ENCODE measurements at regions not wholly inside any gene's neighbourhood (a gene's known extent, or its start where the extent isn't known, plus 50 kb on each side); places are given as distances from the start of the nearest gene placed in this dataset.
"Not testable (repeated sequence)": the region's sequence is repeated elsewhere in the genome, so short reads cannot be mapped to it uniquely, and the experiment has no call there.

- peaks cover 0 to 5% of the 10 kb centered on the region in 2 donors for H3K27me3 ChIP-seq
- intact Hi-C loops (cut with DNase I; ENCODE audit: low total_unique reads), result loop anchor here (10.0 kb wide), 1 partner anchor 1548 kb away; no protein-coding TSS in a partner anchor
Measured at GRCh38 chr17:73912373-73912746, 268.1 kb upstream of the SDK2 start.

GRCh38 chr17:73914536-73915274 is 270.5 kb upstream of the SDK2 start:
- Histone ChIP-seq H3K9me3 (peaks cover 0 to 12% (median 4%) of the 10 kb centered on the region in 3 donors), H3K36me3 (no peaks in the 10 kb centered on the region), H3K4me1 (no peaks in the 10 kb centered on the region), H3K27me3 (no peaks in the 10 kb centered on the region), H3K4me3 (no peak overlapping the region), H3K27ac (no peak overlapping the region)
- no peak for DNase-seq
- no peak for TF ChIP-seq CTCF (IDR thresholded peaks at IDR 0.05)
- intact Hi-C loops (cut with DNase I; ENCODE audit: low total_unique reads), result loop anchor here (10.0 kb wide), 1 partner anchor 1550 kb away; no protein-coding TSS in a partner anchor

More at GRCh38 chr17:73912373-73912746, 268.1 kb upstream of the SDK2 start:
- no peak for TF ChIP-seq CTCF (IDR thresholded peaks at IDR 0.05)
- Histone ChIP-seq H3K9me3 (peaks cover 0 to 12% (median 4%) of the 10 kb centered on the region in 3 donors), H3K4me3 (no peak overlapping the region), H3K36me3 (no peaks in the 10 kb centered on the region), H3K4me1 (no peaks in the 10 kb centered on the region), H3K27ac (no peak overlapping the region)
- no peak for DNase-seq

GRCh38 chr17:73919033-73919432 is 274.8 kb upstream of the SDK2 start:
- H3K27me3 ChIP-seq, DNase-seq, H3K36me3 ChIP-seq, H3K4me3 ChIP-seq, H3K27ac ChIP-seq, H3K4me1 ChIP-seq: not testable (repeated sequence)
- H3K9me3 ChIP-seq, result peaks cover 0 to 21% (median 5%) of the 10 kb centered on the region in 3 donors
- intact Hi-C loops (cut with DNase I; ENCODE audit: low total_unique reads), result loop anchor here (10.0 kb wide), 1 partner anchor 1554 kb away; no protein-coding TSS in a partner anchor

- no peak for TF ChIP-seq CTCF (IDR thresholded peaks at IDR 0.05)
- H3K4me3 ChIP-seq, result no peak overlapping the region
- intact Hi-C loops (cut with DNase I; ENCODE audit: low total_unique reads), result no loop called here
- peaks cover 0 to 15% (median 4%) of the 10 kb centered on the region in 3 donors for H3K9me3 ChIP-seq
- DNase-seq, result no peak
- H3K36me3 ChIP-seq, result no peaks in the 10 kb centered on the region
- no peak overlapping the region for H3K27ac ChIP-seq
- no peaks in the 10 kb centered on the region for H3K4me1 ChIP-seq
- H3K27me3 ChIP-seq, result no peaks in the 10 kb centered on the region
Measured at GRCh38 chr17:73921306-73921705, 277.1 kb upstream of the SDK2 start.

- TF ChIP-seq CTCF (IDR thresholded peaks at IDR 0.05), result no peak
- H3K4me3 ChIP-seq, result no peak overlapping the region
- no peaks in the 10 kb centered on the region for H3K27me3 ChIP-seq
- no peaks in the 10 kb centered on the region for H3K36me3 ChIP-seq
- H3K27ac ChIP-seq, result no peak overlapping the region
- intact Hi-C loops (cut with DNase I; ENCODE audit: low total_unique reads), result no loop called here
- no peak for DNase-seq
- H3K9me3 ChIP-seq, result peaks cover 0 to 15% (median 4%) of the 10 kb centered on the region in 3 donors
- no peaks in the 10 kb centered on the region for H3K4me1 ChIP-seq
Measured at GRCh38 chr17:73924114-73924908, 279.2 kb upstream of the RPL38 start.

GRCh38 chr17:73924909-73925186 is 278.6 kb upstream of the RPL38 start:
- peaks cover 0 to 15% (median 4%) of the 10 kb centered on the region in 3 donors for H3K9me3 ChIP-seq
- H3K36me3 ChIP-seq, result no peaks in the 10 kb centered on the region
- no peaks in the 10 kb centered on the region for H3K27me3 ChIP-seq
- intact Hi-C loops (cut with DNase I; ENCODE audit: low total_unique reads), result no loop called here
- DNase-seq, result no peak
- no peak for TF ChIP-seq CTCF (IDR thresholded peaks at IDR 0.05)
- H3K27ac ChIP-seq, result no peak overlapping the region
- no peaks in the 10 kb centered on the region for H3K4me1 ChIP-seq
- H3K4me3 ChIP-seq, result no peak overlapping the region

Measured in tibial artery (tissue), 4 donors.